HS-27A (cell line): ENCODE measurements at regions not wholly inside any gene's neighbourhood (a gene's known extent, or its start where the extent isn't known, plus 50 kb on each side); places are given as distances from the start of the nearest gene placed in this dataset.
"Not testable (repeated sequence)": the region's sequence is repeated elsewhere in the genome, so short reads cannot be mapped to it uniquely, and the experiment has no call there.

Source experiments
- DNase-seq: peaks from one replicate; pipeline ENCODE4 v3.0.0-alpha.2; 2012; ENCODE audit warnings: low read depth, missing footprints

DNA sequence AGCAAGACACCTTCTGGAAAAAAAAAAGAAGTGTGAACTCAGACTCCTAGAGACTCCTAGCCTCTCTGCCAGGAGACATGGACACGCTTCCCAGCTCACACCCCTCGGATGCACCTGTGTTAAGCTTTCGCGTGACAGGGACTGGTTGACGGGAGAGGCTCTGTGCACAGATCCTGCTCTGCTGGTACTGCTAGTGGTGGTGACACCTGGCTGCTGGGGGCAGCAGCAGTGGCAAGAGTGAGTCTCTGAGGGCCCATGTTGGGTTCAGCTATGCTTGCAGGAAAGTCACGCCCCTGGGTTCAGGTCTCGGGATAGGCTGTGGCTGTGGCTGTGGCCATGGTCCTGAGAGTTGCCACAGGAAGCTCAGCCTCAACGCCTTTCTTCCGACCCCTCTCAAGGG is 81.1 kb downstream of the XRCC2 start:
- no peak for DNase-seq

DNA sequence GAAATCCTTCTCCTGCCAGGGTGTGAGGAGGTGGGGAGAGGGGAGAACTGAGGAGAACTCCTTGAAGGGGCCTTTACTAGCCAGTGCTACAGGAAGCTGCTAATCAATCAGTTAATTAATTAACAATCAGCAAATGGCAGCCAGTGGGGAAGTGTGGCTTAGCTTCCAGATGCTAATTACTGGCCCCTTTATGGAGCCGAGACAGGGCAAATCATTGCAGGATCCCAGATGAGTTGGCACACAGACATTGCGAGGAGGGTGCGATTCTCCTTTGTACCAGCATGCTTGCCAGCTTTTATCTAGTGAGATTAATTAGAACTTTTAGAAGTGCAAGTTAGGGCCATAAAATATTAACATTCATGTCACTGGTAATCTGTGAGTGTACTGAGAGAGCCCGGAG is 84.0 kb downstream of the XRCC2 start:
- DNase-seq = no peak

DNA sequence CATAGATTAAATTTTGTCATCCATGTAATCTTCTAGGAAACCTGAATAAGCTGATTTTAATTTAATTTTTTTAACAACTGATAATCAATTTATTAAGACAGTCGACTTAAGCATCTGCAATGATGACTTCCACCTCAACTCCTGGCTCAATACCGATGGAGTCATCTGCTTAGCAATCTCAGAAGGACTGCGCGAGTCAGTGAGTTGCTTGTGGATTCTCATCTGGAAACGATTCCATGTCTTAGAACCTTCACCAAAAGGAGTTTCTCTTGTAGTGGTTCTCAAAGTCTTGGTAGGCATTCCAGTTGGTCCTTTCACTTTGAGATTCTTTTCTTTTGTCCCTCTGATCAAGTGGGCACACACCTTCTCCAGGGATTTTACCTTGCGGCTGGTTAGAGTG is 85.5 kb downstream of the XRCC2 start:
- DNase-seq = no peak

DNA sequence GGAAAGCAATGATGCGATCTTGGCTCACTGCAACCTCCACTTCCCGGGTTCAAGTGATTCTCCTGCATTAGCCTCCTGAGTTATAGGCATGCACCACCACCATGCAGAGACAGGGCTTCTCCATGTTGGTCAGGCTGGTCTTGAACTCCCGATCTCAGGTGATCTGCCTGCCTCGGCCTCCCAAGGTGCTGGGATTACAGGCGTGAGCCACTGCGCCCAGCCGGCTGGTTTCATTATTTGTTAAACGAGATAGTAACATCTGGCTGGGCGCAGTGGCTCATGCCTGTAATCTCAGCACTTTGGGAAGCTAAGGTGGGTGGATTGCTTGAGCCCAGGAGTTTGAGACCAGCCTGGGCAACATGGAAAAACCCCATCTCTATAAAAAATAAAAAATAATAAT is 86.1 kb downstream of the XRCC2 start:
- not testable (repeated sequence) for DNase-seq

DNA sequence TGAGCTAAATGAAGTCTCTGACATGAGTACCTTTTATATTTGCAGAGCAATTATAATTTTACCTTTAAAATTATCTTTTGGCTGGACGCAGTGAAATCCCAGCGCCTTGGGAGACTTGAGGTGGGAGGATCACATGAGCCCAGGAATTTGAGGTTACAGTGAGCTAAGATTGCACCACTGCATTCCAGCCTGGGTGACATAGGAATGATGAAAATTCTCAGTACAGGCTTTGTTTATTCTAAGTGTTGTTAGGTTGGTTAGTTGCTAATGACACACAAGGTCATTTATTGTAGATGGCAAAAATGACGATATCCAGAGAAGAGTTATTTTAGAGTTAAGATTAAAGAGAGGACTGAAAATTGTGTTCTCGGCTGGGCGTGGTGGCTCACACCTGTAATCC is 87.6 kb downstream of the XRCC2 start:
- peak; percentile 2 for DNase-seq

DNA sequence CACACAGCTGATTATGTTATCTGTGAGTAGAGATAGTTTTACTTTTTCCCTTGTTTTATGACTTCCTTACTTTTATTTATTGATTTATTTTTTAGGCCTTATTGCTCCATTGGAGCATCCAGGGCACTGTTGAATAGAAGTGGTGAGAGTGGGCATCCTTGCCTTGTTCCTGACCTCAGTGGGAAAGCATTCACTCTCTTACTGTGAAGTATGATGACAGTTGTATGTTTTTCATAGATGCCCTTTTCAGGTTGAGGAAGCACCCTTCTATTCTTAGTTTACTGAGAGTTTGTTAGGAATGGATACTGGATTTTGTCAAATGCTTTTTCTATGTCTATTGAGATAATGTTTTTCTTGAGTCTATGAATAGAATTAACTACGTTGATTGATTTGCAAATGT is 88.6 kb downstream of the XRCC2 start:
- DNase-seq = no peak

DNA sequence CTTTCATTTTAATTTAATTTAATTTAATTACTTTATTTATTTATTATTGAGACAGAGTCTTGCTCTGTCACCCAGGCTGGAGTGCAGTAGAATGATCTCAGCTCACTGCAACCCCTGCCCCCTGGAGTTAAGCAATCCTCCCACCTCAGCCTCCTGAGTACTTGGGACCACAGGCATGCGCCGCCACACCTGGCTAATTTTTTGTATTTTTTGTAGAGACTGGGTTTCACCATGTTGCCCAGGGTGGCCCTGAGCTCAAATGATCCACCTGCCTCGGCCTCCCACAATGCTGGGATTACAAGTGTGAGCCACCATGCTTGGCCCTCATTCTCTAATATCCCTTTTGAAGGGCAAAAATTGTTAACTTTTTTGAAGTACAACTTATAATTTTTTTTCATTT is 92.9 kb downstream of the XRCC2 start:
- no peak for DNase-seq

DNA sequence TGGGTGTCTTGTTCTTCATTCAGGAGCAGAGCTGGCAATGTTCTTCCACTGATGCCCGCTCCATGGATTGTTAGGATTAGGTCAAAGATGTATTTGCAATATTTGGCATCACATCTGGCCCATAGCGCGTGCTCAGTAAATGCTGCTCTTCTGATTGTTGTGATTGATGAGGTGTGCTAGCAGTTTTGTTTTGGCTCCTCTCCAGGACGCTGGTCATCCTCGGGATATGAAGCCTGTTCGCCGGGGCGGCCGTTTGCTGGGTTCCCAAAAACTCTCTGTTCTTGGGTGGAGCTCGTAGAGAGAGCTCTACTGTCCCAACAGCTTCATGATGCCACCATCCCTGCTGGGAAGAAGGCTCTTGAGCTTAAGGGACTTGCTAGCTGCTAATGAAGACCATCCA is 96.9 kb downstream of the XRCC2 start:
- DNase-seq = no peak

DNA sequence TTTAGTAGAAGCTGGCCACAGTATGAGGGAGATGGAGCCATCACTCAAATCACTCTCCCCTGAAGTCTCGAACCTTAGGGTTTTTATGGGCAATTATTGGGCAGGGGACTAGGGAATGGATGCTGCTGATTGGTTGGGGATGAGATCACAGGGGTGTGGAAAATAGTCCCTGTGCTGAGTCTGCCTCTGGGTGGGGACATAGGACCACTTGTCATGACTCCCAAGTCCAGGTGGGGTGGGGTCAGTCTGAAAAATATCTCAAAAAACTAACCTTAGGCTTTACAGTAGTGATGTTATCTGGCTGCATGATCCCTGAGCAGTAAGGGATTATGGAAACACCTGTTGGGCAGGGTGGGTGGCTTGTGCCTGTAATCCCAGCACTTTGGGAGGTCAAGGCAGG is 98.6 kb downstream of the XRCC2 start:
- no peak for DNase-seq

DNA sequence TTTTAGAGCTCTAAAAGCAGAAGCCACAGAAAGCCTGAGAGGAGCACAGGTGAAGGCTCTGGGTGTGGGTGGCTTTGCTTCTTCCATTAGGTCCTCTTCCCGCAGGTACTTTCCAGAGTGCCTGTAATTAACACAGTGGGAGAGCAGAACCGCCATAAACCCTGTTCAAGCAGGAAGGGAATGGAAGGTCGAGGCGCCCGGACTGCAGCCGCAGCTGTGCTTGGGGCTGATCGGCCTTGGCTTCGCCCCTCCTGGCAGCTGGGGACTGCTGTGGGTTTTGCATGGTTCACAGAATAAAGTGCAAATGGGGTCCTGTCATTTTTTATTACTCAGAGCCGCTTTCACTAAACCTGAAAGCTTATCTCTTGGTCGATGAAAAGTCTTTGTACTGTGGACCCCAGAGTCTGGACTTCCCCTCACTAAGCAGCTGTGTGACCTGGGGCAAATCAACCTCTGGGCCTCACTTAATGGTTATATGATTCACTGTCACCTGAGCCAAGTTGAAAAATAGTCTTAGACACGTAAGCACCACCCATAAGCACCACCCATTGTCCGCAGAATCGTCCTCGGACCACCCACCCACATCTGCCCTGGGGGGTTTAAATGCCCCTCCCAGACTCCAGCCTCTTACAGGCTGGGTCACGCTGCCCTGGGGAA is 100.9 kb downstream of the XRCC2 start:
- DNase-seq = no peak

DNA sequence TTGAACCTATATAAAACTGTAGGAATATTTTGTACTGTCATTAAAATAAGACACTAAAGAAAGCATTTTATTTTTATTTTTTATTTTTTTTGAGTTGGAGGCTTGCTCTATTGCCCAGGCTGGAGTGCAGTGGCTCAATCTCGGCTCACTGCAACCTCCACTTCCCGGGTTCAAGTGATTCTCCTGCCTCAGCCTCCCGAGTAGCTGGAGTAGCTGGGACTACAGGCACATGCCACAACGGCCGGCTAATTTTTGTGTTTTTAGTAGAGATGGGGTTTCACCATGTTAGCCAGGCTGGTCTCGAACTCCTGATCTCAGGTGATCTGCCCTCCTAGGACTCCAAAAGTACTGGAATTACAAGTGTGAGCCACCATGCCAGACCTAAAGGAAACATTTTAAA is 102.8 kb downstream of the XRCC2 start:
- not testable (repeated sequence) for DNase-seq

DNA sequence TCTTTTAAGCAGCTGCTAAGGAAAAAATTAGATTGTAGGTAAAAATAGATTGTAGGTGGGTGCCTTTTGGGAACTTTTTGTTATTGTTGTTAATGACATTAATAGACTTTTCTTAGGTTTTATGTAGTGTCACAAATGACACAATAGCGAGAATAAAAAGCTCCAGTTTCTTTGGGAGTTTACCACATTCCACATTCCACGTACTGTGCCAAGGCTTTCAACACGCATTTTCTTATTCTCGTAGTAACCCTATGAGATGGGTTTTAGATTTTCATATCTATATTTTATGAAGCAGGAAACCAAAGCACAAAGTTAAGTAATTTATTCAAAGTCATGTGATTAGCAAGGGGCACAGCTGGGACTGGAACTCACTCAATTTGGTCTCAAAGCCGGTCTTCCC is 103.8 kb downstream of the XRCC2 start:
- DNase-seq = no peak

DNA sequence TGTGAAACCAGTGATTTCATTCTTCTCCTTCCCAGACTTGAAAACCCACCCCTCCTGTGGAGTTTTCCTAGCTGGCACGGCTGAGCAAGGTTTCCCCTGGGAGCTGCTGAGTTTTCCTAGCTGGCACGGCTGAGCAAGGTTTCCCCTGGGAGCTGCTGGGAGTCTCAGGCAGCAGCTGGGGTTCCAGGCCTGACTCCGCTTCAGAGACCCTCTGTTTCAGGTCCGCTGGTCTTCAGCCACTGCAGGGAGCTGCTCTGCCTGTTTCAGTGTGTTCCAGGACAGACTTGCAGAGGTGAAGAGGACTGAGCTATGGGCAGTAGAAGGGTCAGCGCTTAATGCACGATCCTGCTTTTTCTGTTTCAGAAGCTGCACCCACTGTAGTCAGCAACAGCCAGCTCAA is 104.9 kb downstream of the XRCC2 start:
- no peak for DNase-seq

DNA sequence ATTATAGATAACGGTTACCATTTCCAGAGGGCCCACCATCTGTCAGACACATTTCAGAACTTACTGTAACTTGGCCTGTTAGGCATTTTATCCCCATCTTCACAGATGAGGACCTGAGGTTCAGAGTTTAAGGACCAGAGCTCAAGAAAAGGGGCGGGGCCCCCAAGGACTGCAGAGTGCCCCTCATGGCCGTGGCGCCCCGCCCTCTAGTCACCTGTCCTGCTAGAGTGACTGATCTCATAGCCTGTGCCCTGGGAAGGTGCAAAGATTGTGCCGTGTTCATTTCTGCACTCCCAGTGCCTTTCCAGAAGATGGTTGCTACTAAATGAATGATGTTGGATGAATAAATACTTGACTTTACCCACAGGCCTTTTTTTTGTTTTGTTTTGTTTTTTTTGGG is 107.0 kb downstream of the XRCC2 start:
- DNase-seq = no peak

DNA sequence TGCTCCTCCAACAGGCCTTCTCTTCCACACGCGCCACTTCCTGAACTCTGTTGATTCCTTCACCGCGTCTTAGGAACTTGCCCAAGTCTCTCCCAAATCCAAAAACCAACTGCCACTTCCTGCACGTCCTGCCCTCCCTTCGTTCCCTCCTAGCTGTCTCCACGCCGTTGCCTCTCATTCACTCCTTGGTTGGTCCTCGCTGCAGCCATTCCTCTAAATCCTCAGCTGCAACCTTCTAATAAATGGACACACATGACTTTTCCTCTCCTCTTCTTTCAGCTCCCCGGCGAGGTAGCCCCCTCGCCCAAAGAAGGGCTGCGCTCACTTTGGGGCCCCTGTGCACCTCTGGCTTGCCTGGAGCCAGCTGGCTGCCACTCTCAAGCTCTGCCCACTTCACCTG is 110.2 kb downstream of the XRCC2 start:
- no peak for DNase-seq

DNA sequence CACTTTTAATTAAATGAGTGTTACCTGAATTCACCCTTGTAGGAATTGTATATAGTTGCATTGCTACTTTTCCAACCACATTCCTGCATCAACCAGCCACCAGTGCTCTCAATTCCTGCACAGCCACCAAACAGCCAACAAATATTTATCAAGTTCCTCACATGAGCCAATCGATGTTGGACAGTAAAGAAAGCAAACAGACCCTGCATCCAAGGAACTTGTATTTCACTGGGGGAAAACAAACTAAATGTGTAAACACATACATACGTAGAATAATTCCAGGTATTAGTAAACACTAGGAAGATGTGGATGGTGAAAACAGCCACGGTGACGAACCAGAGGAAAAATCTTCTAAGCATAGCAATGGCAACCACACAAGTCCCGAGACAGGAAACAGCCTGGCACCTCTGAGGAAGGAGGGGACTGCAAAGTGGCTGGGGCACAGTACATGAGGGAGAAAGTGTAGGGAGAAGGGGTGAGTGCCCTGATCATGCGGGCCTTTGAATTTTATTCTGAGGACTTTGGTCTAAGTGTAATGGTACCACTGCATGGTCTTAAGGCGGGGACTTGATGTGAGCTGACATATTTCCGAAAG is 111.2 kb downstream of the XRCC2 start:
- no peak for DNase-seq

DNA sequence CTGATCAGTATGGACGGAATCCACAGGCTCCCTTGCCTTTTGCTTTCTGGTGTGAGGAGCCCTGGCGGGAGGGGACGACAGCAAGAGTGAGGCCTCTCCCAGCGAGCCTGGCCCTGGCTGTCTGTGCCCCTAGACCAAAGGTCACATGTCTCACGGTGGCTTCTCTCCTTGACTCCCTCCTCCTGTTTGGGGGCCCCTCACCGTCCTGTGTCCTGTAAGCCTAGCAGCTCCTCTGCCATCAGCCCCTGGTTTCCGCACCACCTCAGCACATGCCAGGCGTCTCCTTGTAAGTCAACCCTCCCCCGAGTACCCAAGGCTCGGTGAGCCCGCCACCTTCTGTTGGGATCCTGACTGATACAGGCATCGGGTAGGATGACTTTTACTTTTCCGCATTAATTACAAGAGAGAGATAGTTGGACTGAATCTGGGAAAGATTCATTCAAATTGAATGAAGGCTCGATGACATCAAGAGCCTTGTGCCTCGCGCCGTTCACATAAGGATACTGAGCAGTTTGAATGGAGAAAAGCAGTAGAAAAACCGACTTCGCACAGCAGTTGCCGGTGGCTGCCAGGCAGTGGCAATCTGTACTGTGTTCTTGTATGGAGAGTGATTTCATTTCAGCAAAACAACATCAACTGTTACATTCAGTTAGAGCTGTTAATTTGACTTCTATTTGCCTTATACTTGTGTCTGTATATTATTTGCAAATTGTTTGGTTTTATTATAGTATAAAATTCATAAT is 119.8 kb downstream of the XRCC2 start:
- no peak for DNase-seq

DNA sequence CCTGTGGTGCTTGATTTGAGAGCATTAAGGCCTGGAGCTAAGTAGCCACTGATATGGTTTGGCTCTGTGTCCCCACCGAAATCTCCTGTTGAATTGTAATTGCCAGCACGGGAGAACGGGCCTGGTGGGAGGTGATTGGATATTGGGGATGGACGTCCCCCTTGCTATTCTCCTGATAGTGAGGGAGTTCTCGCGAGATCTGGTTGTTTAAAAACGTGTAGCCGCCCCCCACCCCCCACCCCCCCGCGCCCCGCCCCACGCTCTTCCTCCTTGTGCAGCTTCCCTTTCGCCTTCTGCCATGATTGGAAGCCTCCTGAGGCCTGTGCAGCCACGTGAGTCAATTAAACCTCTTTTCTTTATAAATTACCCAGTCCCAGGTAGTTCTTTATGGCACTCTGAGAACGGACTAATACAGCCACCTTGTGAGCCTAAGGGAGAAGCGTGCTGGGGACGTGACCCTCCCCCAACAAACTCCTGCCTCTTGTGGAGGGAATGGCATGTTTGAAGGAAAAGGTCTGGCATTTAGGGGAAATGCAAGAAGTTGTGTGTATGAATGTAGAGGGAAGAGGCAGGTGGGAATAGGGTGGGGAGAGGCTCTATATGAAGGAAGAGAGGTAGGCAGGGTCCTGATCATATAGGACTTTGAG is 118.0 kb upstream of the KMT2C start:
- DNase-seq = no peak

DNA sequence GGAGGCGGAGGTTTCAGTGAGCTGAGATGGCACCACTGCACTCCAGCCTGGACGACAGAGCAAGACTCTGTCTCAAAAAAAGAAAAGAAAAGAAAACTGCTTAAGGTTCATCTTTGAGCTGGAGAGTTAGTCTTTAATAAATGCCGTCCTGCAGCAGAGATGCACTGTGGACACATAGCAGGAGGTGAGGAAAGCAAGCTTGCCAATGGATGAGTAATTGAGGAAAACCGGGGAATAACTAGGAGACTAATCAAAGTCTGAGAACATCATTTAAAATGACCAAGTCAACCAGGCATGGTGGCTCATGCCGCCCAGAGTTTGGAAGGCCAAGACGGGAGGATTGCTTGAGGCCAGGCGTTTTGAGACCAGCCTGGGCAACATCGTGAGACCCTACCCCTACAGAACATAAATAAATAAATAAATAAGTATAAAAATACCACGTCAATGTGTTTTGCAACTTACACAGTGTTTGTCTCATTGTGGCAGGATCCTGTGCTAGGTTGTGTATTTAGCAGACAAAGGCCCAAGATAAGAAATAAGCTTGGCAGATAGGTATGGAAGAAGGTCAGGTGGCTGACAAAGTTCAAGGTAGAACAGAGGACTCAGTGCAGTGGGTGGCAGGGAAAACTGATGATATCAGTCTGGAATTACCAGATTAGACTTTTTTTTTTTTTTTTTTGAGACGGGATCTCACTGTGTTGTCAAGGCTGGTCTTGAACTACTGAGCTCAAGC is 115.7 kb upstream of the KMT2C start:
- DNase-seq = no peak

DNA sequence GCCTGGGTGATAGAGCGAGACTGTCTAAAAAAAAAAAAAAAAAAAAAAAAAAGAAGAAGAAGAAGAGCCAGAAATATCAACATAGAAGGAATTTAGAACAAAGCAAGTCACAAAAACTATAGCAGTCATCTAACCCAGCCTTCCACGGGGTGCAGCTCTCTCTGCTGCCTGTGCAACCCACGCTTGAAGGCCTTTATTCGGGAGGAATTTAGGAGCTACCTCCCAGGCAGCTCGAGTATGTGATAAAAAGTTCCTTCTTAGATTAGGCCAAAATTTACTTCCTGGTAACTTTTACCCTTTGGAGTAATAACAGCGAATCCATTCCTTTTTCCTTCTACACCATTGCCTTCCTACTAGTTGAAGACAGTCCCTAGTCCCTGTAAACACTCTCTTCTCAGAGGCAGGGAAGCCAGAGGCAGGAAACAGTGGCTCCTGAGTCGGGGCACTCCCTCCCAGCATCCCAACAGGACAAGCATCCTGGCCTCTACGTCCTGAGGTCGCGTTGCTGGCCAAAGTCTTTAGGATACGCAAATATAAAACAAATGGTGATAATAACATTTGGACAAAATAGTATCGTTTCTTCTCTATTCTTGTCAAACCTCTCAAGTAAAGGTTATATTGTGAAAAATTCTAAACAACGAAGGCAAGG is 109.3 kb upstream of the KMT2C start:
- no peak for DNase-seq

DNA sequence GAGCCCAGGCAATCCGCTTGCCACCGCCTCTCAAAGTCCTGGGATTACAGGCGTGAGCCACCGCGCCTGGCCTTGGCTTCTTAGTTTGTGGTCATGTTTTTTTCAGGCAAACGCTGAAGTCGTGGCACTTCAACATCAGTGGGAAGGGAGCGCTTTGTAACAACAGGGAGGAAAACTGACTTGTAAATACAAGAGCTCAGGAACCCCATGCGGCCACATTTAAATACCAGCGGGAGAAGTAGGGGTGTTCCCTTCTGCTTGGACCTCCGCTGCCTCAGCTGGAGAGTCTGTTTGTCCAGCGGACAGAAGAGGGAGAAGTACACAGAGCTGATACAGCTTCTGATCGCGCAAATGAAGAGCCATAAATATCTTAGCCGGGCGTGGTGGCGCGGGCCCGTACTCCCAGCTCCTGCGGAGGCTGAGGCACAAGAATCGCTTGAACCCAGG is 108.7 kb upstream of the KMT2C start:
- no peak for DNase-seq

DNA sequence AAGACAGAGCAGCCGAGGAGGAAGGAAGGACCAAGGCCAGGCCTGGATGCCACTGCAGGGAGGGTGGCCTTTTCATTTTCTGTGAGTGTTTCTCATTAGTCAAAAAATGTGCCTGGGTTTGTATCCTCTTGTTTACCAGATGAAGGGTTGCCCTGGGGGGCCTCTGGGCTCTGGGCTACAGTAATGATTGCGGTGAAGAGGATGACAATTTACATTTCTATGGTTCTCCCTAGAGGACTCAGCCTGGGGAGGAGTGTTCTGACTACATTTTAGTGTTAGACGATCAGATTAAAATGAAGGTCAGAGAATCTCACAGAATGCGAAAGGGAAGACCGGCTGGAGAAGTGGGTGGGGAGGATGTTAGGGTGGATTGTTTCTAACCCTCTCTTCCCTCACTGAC is 108.0 kb upstream of the KMT2C start:
- DNase-seq = no peak
